Mucosa of descending colon (tissue), 3 donors: ENCODE measurements at regions not wholly inside any gene's neighbourhood (a gene's known extent, or its start where the extent isn't known, plus 50 kb on each side); places are given as distances from the start of the nearest gene placed in this dataset.

Experiments used
- ATAC-seq: fragments of 200-7000 bp; cut with Tn5 transposase; one replicate; pipeline ENCODE4 v1.9.1; 2020; ENCODE audit warnings: mild to moderate bottlenecking, moderate library complexity
- DNase-seq, 3 donors: peaks; one replicate each; pipeline ENCODE4 v3.0.0-alpha.2; 2020
- H3K36me3 ChIP-seq: fragments of 200-600 bp; one replicate; pipeline ENCODE4 v1.8.0; 2021; ENCODE audit warnings: low read depth, mild to moderate bottlenecking
- H3K4me1 ChIP-seq: fragments of 200-600 bp; one replicate; pipeline ENCODE4 v1.8.0; 2021; ENCODE audit warnings: low read depth, mild to moderate bottlenecking
- H3K4me3 ChIP-seq: fragments of 200-600 bp; one replicate; pipeline ENCODE4 v1.8.0; 2021; ENCODE audit warnings: mild to moderate bottlenecking
- H3K9me3 ChIP-seq: fragments of 200-600 bp; one replicate; pipeline ENCODE4 v1.8.0; 2021; ENCODE audit warnings: mild to moderate bottlenecking
- intact Hi-C, 2 donors: fragments of 100-400 bp; cut with DNase I in 1 of 2; cut with micrococcal nuclease in 1 of 2; formaldehyde crosslinking; loops; one replicate each; pipeline versions ENCODE4 v1.11.0 to v1.11.1; 2022; cut with DNase I, micrococcal nuclease
- TF ChIP-seq, protein P1 (sequence below): fragments of 200-600 bp; IDR thresholded peaks from one replicate; pipeline ENCODE4 v1.8.0; 2022; ENCODE audit warnings: antibody characterized with exemption, mild to moderate bottlenecking
- donor health status: DM: no; HTN: no; CAD: no; lungs with moderate emphysema.
- donor health status: DM: no; HTN: no; CAD: no.
- donor health status: DM: no; HTN: yes; CAD: no.

DNA sequence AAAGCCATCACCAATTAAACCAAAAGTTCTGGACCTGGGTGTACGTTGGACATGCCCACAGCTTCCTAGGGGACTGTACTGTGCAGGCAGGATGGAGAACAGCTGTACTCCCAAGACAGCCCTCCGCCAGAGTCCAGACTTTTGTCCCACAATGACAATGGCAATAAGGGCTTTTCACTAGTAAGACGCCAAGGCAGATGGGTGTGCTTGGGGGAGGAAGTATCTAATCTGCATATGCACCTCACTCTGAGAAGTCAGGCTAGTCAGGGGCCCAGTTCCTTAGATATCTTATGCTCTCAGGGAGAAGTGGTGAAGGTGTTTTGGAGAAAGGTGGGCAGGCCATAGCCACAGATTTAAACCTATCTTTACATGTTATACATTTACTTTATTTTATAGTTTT, 85.1 kb upstream of the USP47 start:
- Histone ChIP-seq H3K4me1 (no peaks in the 10 kb centered on the region), H3K36me3 (no peaks in the 10 kb centered on the region), H3K9me3 (no peaks in the 10 kb centered on the region), H3K4me3 (no peak overlapping the region)
- ATAC-seq = no peak
- TF ChIP-seq, protein P1, sequence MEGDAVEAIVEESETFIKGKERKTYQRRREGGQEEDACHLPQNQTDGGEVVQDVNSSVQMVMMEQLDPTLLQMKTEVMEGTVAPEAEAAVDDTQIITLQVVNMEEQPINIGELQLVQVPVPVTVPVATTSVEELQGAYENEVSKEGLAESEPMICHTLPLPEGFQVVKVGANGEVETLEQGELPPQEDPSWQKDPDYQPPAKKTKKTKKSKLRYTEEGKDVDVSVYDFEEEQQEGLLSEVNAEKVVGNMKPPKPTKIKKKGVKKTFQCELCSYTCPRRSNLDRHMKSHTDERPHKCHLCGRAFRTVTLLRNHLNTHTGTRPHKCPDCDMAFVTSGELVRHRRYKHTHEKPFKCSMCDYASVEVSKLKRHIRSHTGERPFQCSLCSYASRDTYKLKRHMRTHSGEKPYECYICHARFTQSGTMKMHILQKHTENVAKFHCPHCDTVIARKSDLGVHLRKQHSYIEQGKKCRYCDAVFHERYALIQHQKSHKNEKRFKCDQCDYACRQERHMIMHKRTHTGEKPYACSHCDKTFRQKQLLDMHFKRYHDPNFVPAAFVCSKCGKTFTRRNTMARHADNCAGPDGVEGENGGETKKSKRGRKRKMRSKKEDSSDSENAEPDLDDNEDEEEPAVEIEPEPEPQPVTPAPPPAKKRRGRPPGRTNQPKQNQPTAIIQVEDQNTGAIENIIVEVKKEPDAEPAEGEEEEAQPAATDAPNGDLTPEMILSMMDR = no peak
- intact Hi-C loops = no loop called here
- no peak for DNase-seq

DNA sequence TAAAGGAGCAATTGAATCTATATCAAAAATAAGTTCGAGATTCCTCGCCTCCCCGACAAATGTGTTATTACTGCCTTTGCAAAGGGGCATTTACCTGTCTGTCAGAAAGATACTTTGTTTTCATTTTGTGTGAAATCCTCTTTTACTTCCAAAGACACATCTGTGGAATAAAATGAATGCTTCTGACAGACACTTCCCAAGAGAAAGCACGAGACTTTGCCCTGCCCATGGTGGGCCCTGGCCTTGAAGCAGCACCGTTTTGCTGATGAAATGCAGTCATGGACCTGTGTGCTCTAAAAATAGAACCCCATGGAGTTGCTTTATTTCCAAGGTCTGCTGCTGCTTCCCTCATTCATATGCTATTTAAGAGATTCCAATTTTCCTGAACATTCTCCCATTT, 85.9 kb upstream of the USP47 start:
- Histone ChIP-seq H3K9me3 (no peaks in the 10 kb centered on the region), H3K4me3 (no peak overlapping the region), H3K4me1 (no peaks in the 10 kb centered on the region), H3K36me3 (no peaks in the 10 kb centered on the region)
- ATAC-seq (no peak), DNase-seq (no peak)
- TF ChIP-seq, protein P1 = no peak
- intact Hi-C loops = no loop called here

DNA sequence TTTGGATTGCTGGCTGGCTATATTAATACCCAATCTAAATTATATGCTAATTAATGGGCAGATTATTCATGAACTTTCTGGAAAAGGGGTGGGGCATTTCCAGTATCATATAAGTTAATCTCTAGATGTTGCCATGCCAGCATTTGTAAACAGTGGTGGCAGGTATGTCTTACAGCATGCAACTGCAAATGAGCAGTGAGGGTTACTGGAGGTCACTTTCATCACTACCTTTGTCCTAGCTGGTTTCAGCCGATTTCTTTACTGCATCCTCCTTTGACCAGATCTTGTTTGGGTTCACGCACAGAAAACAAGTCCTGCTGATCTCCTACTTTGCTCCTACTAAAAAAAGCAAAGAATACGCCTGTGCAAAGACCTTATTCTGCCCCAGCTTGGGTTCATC, 89.1 kb upstream of the USP47 start:
- no peaks in the 10 kb centered on the region for H3K36me3 ChIP-seq
- intact Hi-C loops = no loop called here
- no peak for ATAC-seq
- no peak for DNase-seq
- no peak overlapping the region for H3K4me3 ChIP-seq
- no peaks in the 10 kb centered on the region for H3K4me1 ChIP-seq
- no peaks in the 10 kb centered on the region for H3K9me3 ChIP-seq
- TF ChIP-seq, protein P1 = no peak

DNA sequence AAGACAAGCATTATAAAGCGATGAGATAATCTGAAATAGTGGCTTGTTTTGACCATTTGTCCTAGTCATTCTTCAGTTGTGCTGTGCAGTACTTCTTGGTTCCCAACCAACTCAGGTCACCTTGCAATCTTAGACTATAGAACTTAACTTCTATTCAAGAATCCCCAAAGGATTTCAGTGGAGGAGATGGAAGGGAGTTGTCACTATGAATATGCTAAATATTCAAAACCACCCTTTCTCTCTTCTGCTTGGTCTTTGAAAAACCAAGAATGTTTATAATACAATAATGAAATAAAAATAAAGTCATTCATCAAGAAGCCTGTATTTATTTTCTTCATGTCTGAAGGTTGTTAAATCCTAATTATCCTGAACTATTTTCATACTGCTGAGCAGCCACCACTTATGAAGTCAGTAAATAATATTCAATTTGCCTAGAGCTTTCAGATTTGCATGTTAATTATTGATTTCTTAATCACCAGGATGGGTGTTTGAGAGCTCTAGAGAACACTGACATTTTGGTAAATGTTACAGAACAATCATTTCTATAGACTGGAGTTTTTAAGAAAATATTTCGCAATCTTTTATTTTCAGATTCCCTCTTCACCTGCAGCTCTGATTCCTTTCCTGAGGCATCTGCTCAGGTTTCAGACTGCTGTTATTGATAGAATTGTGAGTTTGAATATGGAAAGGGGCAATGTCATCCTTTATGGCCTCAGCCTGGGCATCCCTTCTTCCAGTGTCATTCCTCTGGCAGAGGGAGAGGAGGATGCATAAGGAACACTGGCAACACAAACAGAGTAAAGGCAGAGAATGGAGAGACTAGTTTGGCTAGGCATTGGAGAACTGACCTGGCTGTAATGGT, 91.5 kb upstream of the USP47 start:
- intact Hi-C loops = no loop called here
- TF ChIP-seq, protein P1 = no peak
- ATAC-seq (no peak), DNase-seq (no peak)
- H3K4me1 ChIP-seq = no peaks in the 10 kb centered on the region
- H3K9me3 ChIP-seq = no peaks in the 10 kb centered on the region
- H3K4me3 ChIP-seq = no peak overlapping the region
- no peaks in the 10 kb centered on the region for H3K36me3 ChIP-seq

DNA sequence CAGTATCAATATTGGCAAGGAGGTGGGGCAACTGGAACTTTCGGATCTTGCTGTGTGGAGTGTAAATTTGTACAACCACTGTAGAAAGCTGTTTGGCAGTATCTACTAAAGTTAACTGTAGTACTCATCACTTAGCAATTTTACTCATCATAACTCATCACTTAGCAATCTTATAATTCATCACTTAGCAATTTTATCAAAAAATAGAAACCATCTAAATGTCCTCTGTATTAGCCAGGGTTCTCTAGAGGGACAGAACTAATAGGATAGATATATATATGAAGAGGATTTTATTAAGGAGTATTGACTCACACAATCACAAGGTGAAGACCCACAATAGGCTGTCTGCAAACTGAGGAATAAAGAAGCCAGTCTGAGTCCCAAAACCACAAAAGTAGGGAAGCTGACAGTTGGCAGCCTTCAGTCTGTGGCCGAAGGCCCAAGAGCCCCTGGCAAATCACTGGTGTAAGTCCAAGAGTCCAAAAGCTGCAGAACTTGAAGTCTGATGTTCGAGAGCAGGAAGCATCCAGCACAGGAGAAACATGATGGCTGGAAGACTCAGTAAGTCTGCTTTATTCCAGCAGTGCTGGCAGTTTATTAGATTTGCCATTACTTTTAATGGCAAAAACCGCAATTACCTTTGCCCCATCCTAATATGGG, 92.9 kb upstream of the USP47 start:
- Histone ChIP-seq H3K9me3 (no peaks in the 10 kb centered on the region), H3K4me1 (no peaks in the 10 kb centered on the region), H3K36me3 (no peaks in the 10 kb centered on the region), H3K4me3 (no peak overlapping the region)
- TF ChIP-seq, protein P1 = no peak
- ATAC-seq (no peak), DNase-seq (no peak)
- intact Hi-C loops = no loop called here
